Heart left ventricle (tissue), 13 donors: ENCODE measurements at regions not wholly inside any gene's neighbourhood (a gene's known extent, or its start where the extent isn't known, plus 50 kb on each side); places are given as distances from the start of the nearest gene placed in this dataset.

Source experiments
- POLR2A ChIP-seq, 2 donors: fragments of 450-650 bp; IDR thresholded peaks; one replicate each; pipeline ENCODE4 v1.6.1; 2017; ENCODE audit warnings: antibody characterized with exemption in 2 of 2, mild to moderate bottlenecking in 2 of 2, moderate library complexity in 2 of 2
- TF ChIP-seq, protein P1 (sequence below), 12 donors: fragments of 200-600 bp; sonication (generic) in 4 of 12; IDR thresholded peaks; one replicate each; pipeline versions ENCODE4 v1.5.0 to v1.8.0; 2018 to 2022; ENCODE audit warnings: antibody characterized with exemption in 12 of 12, mild to moderate bottlenecking in 5 of 12
- donor health status: ischemic (EF 13 %, LVEDD 7.1; RV severe dilation, severe dysfunction).
- donor health status: DM: no; HTN: yes; CAD: no.
- donor health status: DM: no; HTN: no; CAD: no.
- donor health status: ischemic (EF 25% LVEDD 6.9; RV normal size, moderate dysfunction).
- donor health status: ischemic (EF 25% LVEDD 5.7; RV mildly dilated, moderate dysfunction).
- donor health status: ischemic (EF 35%, LVEDD 5.7; RV mildly dilated, moderate dysfunction).
- donor health status: nonischemic (EF 11% LVEDD 7.7; RV severe dilation, severe dysfunction).
- donor health status: DM: yes; HTN: yes; CAD: no.
- donor health status: PGD.
- donor health status: ischemic (EF 29% LVEDD 5.4; RV normal size, mild dysfunction).
- donor health status: nonischemic (EF 23%, LVEDD 6.1; RV moderate dilation, normal function).

GRCh38 chr11:97961431-97961830, 1059.3 kb upstream of the CNTN5 start:
- TF ChIP-seq, protein P1, sequence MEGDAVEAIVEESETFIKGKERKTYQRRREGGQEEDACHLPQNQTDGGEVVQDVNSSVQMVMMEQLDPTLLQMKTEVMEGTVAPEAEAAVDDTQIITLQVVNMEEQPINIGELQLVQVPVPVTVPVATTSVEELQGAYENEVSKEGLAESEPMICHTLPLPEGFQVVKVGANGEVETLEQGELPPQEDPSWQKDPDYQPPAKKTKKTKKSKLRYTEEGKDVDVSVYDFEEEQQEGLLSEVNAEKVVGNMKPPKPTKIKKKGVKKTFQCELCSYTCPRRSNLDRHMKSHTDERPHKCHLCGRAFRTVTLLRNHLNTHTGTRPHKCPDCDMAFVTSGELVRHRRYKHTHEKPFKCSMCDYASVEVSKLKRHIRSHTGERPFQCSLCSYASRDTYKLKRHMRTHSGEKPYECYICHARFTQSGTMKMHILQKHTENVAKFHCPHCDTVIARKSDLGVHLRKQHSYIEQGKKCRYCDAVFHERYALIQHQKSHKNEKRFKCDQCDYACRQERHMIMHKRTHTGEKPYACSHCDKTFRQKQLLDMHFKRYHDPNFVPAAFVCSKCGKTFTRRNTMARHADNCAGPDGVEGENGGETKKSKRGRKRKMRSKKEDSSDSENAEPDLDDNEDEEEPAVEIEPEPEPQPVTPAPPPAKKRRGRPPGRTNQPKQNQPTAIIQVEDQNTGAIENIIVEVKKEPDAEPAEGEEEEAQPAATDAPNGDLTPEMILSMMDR (IDR thresholded peaks at IDR 0.05): no peak
- no peak for TF ChIP-seq POLR2A (IDR thresholded peaks at IDR 0.05)
